IMR-90 (cell line): ENCODE measurements at regions not wholly inside any gene's neighbourhood (a gene's known extent, or its start where the extent isn't known, plus 50 kb on each side); places are given as distances from the start of the nearest gene placed in this dataset.

ENCODE experiments used
- ATAC-seq: fragments of 200-7000 bp; cut with Tn5 transposase; 2 replicates; pipeline ENCODE4 v1.9.1; 2020; ENCODE audit warnings: low read depth, mild to moderate bottlenecking, moderate library complexity
- BruUV-seq: library from RNA; stranded (reverse); fragments of 400-500 nt; replicated peaks from 2 replicates; lab custom pipeline; 2021; lab: Mats Ljungman, UMichigan
- CTCF ChIA-PET: fragments of 300-600 bp; formaldehyde crosslinking; extraction: SDS; loops from one replicate; lab custom pipeline; 2021; ENCODE audit warnings: antibody characterized with exemption; lab: Yijun Ruan, JAX
- POLR2A ChIA-PET: fragments of 300-600 bp; sonication (Branson Sonifier 250); formaldehyde crosslinking; loops from one replicate; lab custom pipeline; 2022; ENCODE audit warnings: antibody characterized with exemption; ENCODE audit not compliant: unreplicated experiment; lab: Charles Lee
- DNase-seq: peaks from one replicate; pipeline ENCODE4 v3.0.0; 2013
- H2AFZ ChIP-seq: replicated peaks from 2 replicates; pipeline ENCODE3; 2013; ENCODE audit warnings: low read length, mild to moderate bottlenecking; ENCODE audit not compliant: poor library complexity
- H2AK5ac ChIP-seq: 2 replicates; pipeline ENCODE4 v1.6.1; 2013; ENCODE audit warnings: low read depth, low read length, inconsistent platforms
- H2AK9ac ChIP-seq: replicated peaks from 2 replicates; pipeline ENCODE3; 2013; ENCODE audit warnings: mild to moderate bottlenecking, low read depth, low read length, moderate library complexity; ENCODE audit not compliant: poor library complexity
- H2BK120ac ChIP-seq: 2 replicates; pipeline ENCODE4 v1.6.1; 2013; ENCODE audit warnings: low read depth, low read length, inconsistent platforms
- H2BK15ac ChIP-seq: 3 replicates; pipeline ENCODE4 v1.6.1; 2013; ENCODE audit warnings: low read depth, low read length, inconsistent platforms
- H2BK20ac ChIP-seq: 2 replicates; pipeline ENCODE4 v1.6.1; 2013; ENCODE audit warnings: low read depth, mild to moderate bottlenecking, inconsistent platforms, low read length, moderate library complexity
- H2BK5ac ChIP-seq: 2 replicates; pipeline ENCODE4 v1.6.1; 2013; ENCODE audit warnings: mild to moderate bottlenecking, low read depth, low read length, inconsistent platforms; ENCODE audit not compliant: poor library complexity, severe bottlenecking
- H3K14ac ChIP-seq: replicated peaks from 2 replicates; pipeline ENCODE4 v1.6.1; 2013; ENCODE audit warnings: low read depth, low read length, inconsistent platforms
- H3K18ac ChIP-seq: 2 replicates; pipeline ENCODE4 v1.6.1; 2013; ENCODE audit warnings: low read depth, low read length, control low read depth
- H3K23ac ChIP-seq: 2 replicates; pipeline ENCODE4 v1.6.1; 2013; ENCODE audit warnings: low read depth, low read length, inconsistent platforms
- H3K27ac ChIP-seq: 2 replicates; pipeline ENCODE4 v1.5.1; 2013; ENCODE audit warnings: mild to moderate bottlenecking, control low read depth, low read length; ENCODE audit not compliant: insufficient read depth
- H3K27me3 ChIP-seq: 2 replicates; pipeline ENCODE4 v1.6.1; 2013; ENCODE audit warnings: low read length; ENCODE audit not compliant: control insufficient read depth, insufficient read depth
- H3K36me3 ChIP-seq: 2 replicates; pipeline ENCODE4 v1.6.1; 2013; ENCODE audit warnings: low read length, mixed read lengths; ENCODE audit not compliant: control insufficient read depth, insufficient read depth
- H3K4ac ChIP-seq: 2 replicates; pipeline ENCODE4 v1.6.1; 2013; ENCODE audit warnings: low read depth, low read length, inconsistent platforms
- H3K4me1 ChIP-seq: 2 replicates; pipeline ENCODE4 v1.6.1; 2013; ENCODE audit warnings: low read length, mixed read lengths; ENCODE audit not compliant: control insufficient read depth, insufficient read depth
- H3K4me2 ChIP-seq: 2 replicates; pipeline ENCODE4 v1.6.1; 2013; ENCODE audit warnings: low read depth, mild to moderate bottlenecking, control low read depth, low read length, moderate library complexity
- H3K4me3 ChIP-seq: 2 replicates; pipeline ENCODE4 v1.5.1; 2013; ENCODE audit warnings: low read depth, mild to moderate bottlenecking, control low read depth, low read length, moderate library complexity; ENCODE audit not compliant: insufficient read depth
- H3K56ac ChIP-seq: 2 replicates; pipeline ENCODE4 v1.6.1; 2013; ENCODE audit warnings: low read length, inconsistent platforms; ENCODE audit not compliant: insufficient read depth; ENCODE audit errors: extremely low read depth
- H3K79me1 ChIP-seq, 2 experiments: 2 replicates each; pipeline ENCODE4 v1.6.1; 2013; ENCODE audit warnings: low read length in 2 of 2, inconsistent platforms in 1 of 2, low read depth in 1 of 2
- H3K9ac ChIP-seq: 2 replicates; pipeline ENCODE4 v1.6.1; 2013; ENCODE audit warnings: low read depth, low read length, control low read depth
- H3K9me1 ChIP-seq: 2 replicates; pipeline ENCODE4 v1.6.1; 2013; ENCODE audit warnings: low read length, inconsistent platforms; ENCODE audit not compliant: insufficient read depth
- H3K9me3 ChIP-seq: 2 replicates; pipeline ENCODE4 v1.6.1; 2013; ENCODE audit warnings: low read length; ENCODE audit not compliant: control insufficient read depth, insufficient read depth
- H4K20me1 ChIP-seq: 2 replicates; pipeline ENCODE4 v1.6.1; 2013; ENCODE audit warnings: low read length, inconsistent platforms; ENCODE audit not compliant: insufficient read depth
- H4K5ac ChIP-seq: 2 replicates; pipeline ENCODE4 v1.6.1; 2013; ENCODE audit warnings: mild to moderate bottlenecking, low read depth, low read length, control low read depth
- H4K8ac ChIP-seq, 2 experiments: 2 replicates each; pipeline ENCODE4 v1.6.1; 2013; ENCODE audit warnings: low read depth in 2 of 2, low read length in 2 of 2, control low read depth in 1 of 2, inconsistent platforms in 1 of 2
- H4K91ac ChIP-seq: 2 replicates; pipeline ENCODE4 v1.6.1; 2013; ENCODE audit warnings: low read depth, low read length, inconsistent platforms; ENCODE audit not compliant: insufficient read depth
- BHLHE40 ChIP-seq: fragments of 150-350 bp; IDR thresholded peaks from 2 replicates; pipeline ENCODE4 v1.6.1; 2016; ENCODE audit warnings: mild to moderate bottlenecking, low read depth, low read length
- CEBPB ChIP-seq: IDR thresholded peaks from 2 replicates; pipeline ENCODE4 v1.6.1; 2012; ENCODE audit warnings: low read depth, low read length, improper control_type of control experiment
- CHD1 ChIP-seq: IDR thresholded peaks from 2 replicates; pipeline ENCODE4 v1.6.1; 2012; ENCODE audit warnings: low read depth, low read length, improper control_type of control experiment
- FOS ChIP-seq: fragments of 150-350 bp; IDR thresholded peaks from 2 replicates; pipeline ENCODE4 v1.6.1; 2016; ENCODE audit warnings: low read depth, low read length
- MAFK ChIP-seq: IDR thresholded peaks from 2 replicates; pipeline ENCODE4 v1.6.1; 2012; ENCODE audit warnings: low read depth, low read length, improper control_type of control experiment
- MAZ ChIP-seq: IDR thresholded peaks from 2 replicates; pipeline ENCODE4 v1.6.1; 2012; ENCODE audit warnings: low read depth, mild to moderate bottlenecking, low read length, improper control_type of control experiment, moderate library complexity, borderline replicate concordance
- NFE2L2 ChIP-seq: fragments of 150-350 bp; IDR thresholded peaks from 2 replicates; pipeline ENCODE4 v1.6.1; 2016; ENCODE audit warnings: low read depth, mild to moderate bottlenecking, low read length
- POLR2A ChIP-seq: IDR thresholded peaks from 2 replicates; pipeline ENCODE4 v1.6.1; 2012; ENCODE audit warnings: mild to moderate bottlenecking, low read depth, low read length
- RAD21 ChIP-seq: IDR thresholded peaks from 2 replicates; pipeline ENCODE4 v1.6.1; 2012; ENCODE audit warnings: low read length, improper control_type of control experiment
- RFX5 ChIP-seq: IDR thresholded peaks from 2 replicates; pipeline ENCODE4 v1.8.0; 2012; ENCODE audit warnings: low read depth, mild to moderate bottlenecking, low read length, moderate library complexity
- SMC3 ChIP-seq: fragments of 150-350 bp; IDR thresholded peaks from 2 replicates; pipeline ENCODE4 v1.6.1; 2016; ENCODE audit warnings: low read depth, mild to moderate bottlenecking, antibody characterized with exemption, low read length, moderate library complexity
- WGBS, 2 experiments: methylation state at CpG; one replicate each; pipeline versions ENCODE4 v1.1.5 to v1.1.7; 2013; ENCODE audit warnings: missing lambda C conversion rate in 2 of 2; ENCODE audit not compliant: insufficient read length in 1 of 2; ENCODE audit errors: extremely low coverage in 2 of 2; 5-methylcytosine and 5-hydroxymethylcytosine counted together
- dilution Hi-C: fragments of 300-500 bp; cut with HindIII; formaldehyde crosslinking; loops from one replicate; pipeline ENCODE4 v1.14.3; 2018; ENCODE audit warnings: low sequenced_read_pairs; ENCODE audit not compliant: unreplicated experiment
- in situ Hi-C: fragments of 300-500 bp; cut with MboI; formaldehyde crosslinking; loops from 3 replicates; pipeline ENCODE4 v1.14.3; 2019; ENCODE audit warnings: low sequenced_read_pairs, inconsistent platforms, mixed read lengths
- intact Hi-C: fragments of 100-400 bp; cut with micrococcal nuclease; formaldehyde crosslinking; loops from 2 replicates; pipeline ENCODE4 v1.10.0; 2022
- TF ChIP-seq, protein P1 (sequence below): conservative IDR thresholded peaks from 2 replicates; pipeline ENCODE4 v1.5.1; 2012; ENCODE audit warnings: mild to moderate bottlenecking, low read depth, low read length, improper control_type of control experiment
- TF ChIP-seq, protein P2 (sequence below): fragments of 150-350 bp; IDR thresholded peaks from 2 replicates; pipeline ENCODE4 v1.6.1; 2017; ENCODE audit warnings: mild to moderate bottlenecking, antibody characterized with exemption, low read length, low read depth
- TF ChIP-seq, protein P3 (sequence below): fragments of 150-350 bp; IDR thresholded peaks from 2 replicates; pipeline ENCODE4 v1.6.1; 2016; ENCODE audit warnings: low read depth, mild to moderate bottlenecking, low read length, moderate library complexity, borderline replicate concordance

DNA sequence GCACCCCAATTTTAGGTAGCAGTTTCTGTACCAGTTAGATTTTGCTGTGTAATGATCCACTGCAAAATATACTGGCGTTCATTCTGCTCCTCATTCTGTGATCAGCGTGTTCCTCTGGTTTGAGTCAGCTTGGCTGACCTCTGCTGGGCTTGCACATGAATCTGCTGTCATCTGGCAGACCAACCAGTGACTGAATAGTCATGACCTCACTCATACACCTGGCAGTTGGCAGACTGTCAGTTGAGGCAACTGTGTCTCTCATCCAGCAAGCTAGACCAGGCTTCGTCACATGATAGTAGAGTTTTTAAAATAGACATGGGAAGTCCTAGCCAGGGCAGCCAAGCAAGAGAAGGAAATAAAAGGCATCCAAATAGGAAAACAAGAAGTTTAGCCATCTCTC, 316.3 kb upstream of the LARGE1 start:
- Histone ChIP-seq H3K9ac (no peak overlapping the region), H4K5ac (no peak overlapping the region), H3K9me3 (peaks cover 5% of the 10 kb centered on the region), H3K4me2 (no peak overlapping the region), H3K79me1 (no peaks in the 10 kb centered on the region), H2AFZ (no peak overlapping the region), H2BK15ac (no peak overlapping the region), H2BK5ac (no peak overlapping the region), H3K36me3 (no peaks in the 10 kb centered on the region), H2BK120ac (no peak overlapping the region), H3K4me1 (no peaks in the 10 kb centered on the region), H3K14ac (no peak overlapping the region), H3K18ac (no peak overlapping the region), H3K4me3 (no peak overlapping the region), H4K20me1 (no peaks in the 10 kb centered on the region), H3K9me1 (no peaks in the 10 kb centered on the region), H2BK20ac (no peak overlapping the region), H3K27ac (no peak overlapping the region), H3K4ac (no peak overlapping the region), H3K56ac (no peak overlapping the region), H4K91ac (no peak overlapping the region), H2AK9ac (no peak overlapping the region), H3K27me3 (no peaks in the 10 kb centered on the region), H2AK5ac (no peak overlapping the region), H4K8ac (no peak overlapping the region), H3K23ac (no peak overlapping the region)
- TF ChIP-seq, protein P1, sequence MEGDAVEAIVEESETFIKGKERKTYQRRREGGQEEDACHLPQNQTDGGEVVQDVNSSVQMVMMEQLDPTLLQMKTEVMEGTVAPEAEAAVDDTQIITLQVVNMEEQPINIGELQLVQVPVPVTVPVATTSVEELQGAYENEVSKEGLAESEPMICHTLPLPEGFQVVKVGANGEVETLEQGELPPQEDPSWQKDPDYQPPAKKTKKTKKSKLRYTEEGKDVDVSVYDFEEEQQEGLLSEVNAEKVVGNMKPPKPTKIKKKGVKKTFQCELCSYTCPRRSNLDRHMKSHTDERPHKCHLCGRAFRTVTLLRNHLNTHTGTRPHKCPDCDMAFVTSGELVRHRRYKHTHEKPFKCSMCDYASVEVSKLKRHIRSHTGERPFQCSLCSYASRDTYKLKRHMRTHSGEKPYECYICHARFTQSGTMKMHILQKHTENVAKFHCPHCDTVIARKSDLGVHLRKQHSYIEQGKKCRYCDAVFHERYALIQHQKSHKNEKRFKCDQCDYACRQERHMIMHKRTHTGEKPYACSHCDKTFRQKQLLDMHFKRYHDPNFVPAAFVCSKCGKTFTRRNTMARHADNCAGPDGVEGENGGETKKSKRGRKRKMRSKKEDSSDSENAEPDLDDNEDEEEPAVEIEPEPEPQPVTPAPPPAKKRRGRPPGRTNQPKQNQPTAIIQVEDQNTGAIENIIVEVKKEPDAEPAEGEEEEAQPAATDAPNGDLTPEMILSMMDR: no peak
- TF ChIP-seq FOS: no peak
- TF ChIP-seq BHLHE40: no peak
- TF ChIP-seq MAZ: no peak
- TF ChIP-seq RAD21: no peak
- no peak for TF ChIP-seq RFX5
- TF ChIP-seq, protein P2, sequence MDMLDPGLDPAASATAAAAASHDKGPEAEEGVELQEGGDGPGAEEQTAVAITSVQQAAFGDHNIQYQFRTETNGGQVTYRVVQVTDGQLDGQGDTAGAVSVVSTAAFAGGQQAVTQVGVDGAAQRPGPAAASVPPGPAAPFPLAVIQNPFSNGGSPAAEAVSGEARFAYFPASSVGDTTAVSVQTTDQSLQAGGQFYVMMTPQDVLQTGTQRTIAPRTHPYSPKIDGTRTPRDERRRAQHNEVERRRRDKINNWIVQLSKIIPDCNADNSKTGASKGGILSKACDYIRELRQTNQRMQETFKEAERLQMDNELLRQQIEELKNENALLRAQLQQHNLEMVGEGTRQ: no peak
- TF ChIP-seq POLR2A: no peak
- TF ChIP-seq, protein P3, sequence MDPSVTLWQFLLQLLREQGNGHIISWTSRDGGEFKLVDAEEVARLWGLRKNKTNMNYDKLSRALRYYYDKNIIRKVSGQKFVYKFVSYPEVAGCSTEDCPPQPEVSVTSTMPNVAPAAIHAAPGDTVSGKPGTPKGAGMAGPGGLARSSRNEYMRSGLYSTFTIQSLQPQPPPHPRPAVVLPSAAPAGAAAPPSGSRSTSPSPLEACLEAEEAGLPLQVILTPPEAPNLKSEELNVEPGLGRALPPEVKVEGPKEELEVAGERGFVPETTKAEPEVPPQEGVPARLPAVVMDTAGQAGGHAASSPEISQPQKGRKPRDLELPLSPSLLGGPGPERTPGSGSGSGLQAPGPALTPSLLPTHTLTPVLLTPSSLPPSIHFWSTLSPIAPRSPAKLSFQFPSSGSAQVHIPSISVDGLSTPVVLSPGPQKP: no peak
- TF ChIP-seq CHD1: no peak
- no peak for TF ChIP-seq SMC3
- TF ChIP-seq MAFK: no peak
- TF ChIP-seq NFE2L2: no peak
- no peak for TF ChIP-seq CEBPB
- in situ Hi-C loops (no loop called here), dilution Hi-C loops (no loop called here), intact Hi-C loops (no loop called here)
- WGBS, 2 experiments: no CpG with 5 or more reads among the region's 3 CpGs
- DNase-seq: no peak
- ATAC-seq: no peak
- ChIA-PET POLR2A (no interaction called here), CTCF (no interaction called here)
- BruUV-seq: no TSS peak
